GM12878 (cell line): ENCODE measurements at regions not wholly inside any gene's neighbourhood (a gene's known extent, or its start where the extent isn't known, plus 50 kb on each side); places are given as distances from the start of the nearest gene placed in this dataset.

Experiments used
- ATAC-seq: fragments of 200-7000 bp; cut with Tn5 transposase; 3 replicates; pipeline ENCODE4 v1.9.1; 2020; ENCODE audit warnings: mild to moderate bottlenecking, moderate library complexity
- BruUV-seq: library from RNA; stranded (reverse); fragments of 400-500 nt; replicated peaks from 2 replicates; lab custom pipeline; 2021; lab: Mats Ljungman, UMichigan
- CTCF ChIA-PET: fragments of 300-600 bp; sonication (Branson Sonifier 250); formaldehyde crosslinking; extraction: SDS; loops from one replicate; lab custom pipeline; 2021; ENCODE audit warnings: inconsistent platforms; lab: Yijun Ruan, JAX
- POLR2A ChIA-PET: fragments of 350-600 bp; formaldehyde crosslinking; extraction: SDS; loops from one replicate; lab custom pipeline; 2021; ENCODE audit warnings: inconsistent platforms; lab: Charles Lee
- RAD21 ChIA-PET: fragments of 300-600 bp; sonication (Branson Sonifier 250); formaldehyde crosslinking; loops from one replicate; lab custom pipeline; 2023; ENCODE audit warnings: antibody characterized with exemption; ENCODE audit not compliant: unreplicated experiment; lab: Charles Lee
- SMC1A ChIA-PET: fragments of 300-600 bp; sonication (Branson Sonifier 250); formaldehyde crosslinking; loops from one replicate; lab custom pipeline; 2023; ENCODE audit not compliant: unreplicated experiment, uncharacterized antibody; lab: Charles Lee
- DNase-seq: peaks from one replicate; pipeline ENCODE4 v3.0.0-alpha.2; 2011; ENCODE audit warnings: low read depth, low spot score
- FAIRE-seq: peaks from 3 replicates; lab custom pipeline; 2011; peaks lifted over from hg19 to GRCh38; lab: Jason Lieb, UNC
- H2AFZ ChIP-seq: 2 replicates; pipeline ENCODE4 v1.6.0; 2011; ENCODE audit warnings: low read depth, low read length, control low read depth; ENCODE audit not compliant: control insufficient read depth
- H3K27ac ChIP-seq: 2 replicates; pipeline ENCODE4 v1.5.1; 2011; ENCODE audit warnings: control low read depth; ENCODE audit not compliant: control insufficient read depth, insufficient read depth
- H3K27me3 ChIP-seq, 2 experiments: replicated peaks in 1 of 2; 2 replicates each; pipeline versions ENCODE4 v1.6.0 to v1.6.1; 2011; ENCODE audit warnings: low read length in 1 of 2; ENCODE audit not compliant: control insufficient read depth in 2 of 2, insufficient read depth in 2 of 2
- H3K36me3 ChIP-seq, 2 experiments: 2 replicates each; pipeline ENCODE4 v1.5.1; 2011; ENCODE audit warnings: low read length in 1 of 2; ENCODE audit not compliant: control insufficient read depth in 2 of 2, insufficient read depth in 2 of 2
- H3K4me1 ChIP-seq: 2 replicates; pipeline ENCODE4 v1.6.1; 2011; ENCODE audit warnings: mild to moderate bottlenecking, low read length, moderate library complexity, mixed read lengths; ENCODE audit not compliant: control insufficient read depth, insufficient read depth
- H3K4me2 ChIP-seq: 2 replicates; pipeline ENCODE4 v1.6.0; 2011; ENCODE audit warnings: control low read depth; ENCODE audit not compliant: control insufficient read depth, insufficient read depth
- H3K4me3 ChIP-seq: fragments of 200-600 bp; sonication (generic); 2 replicates; pipeline ENCODE4 v1.5.1; 2016
- H3K79me2 ChIP-seq: 2 replicates; pipeline ENCODE4 v1.6.0; 2011; ENCODE audit warnings: low read length; ENCODE audit not compliant: control insufficient read depth, insufficient read depth
- H3K9ac ChIP-seq: 2 replicates; pipeline ENCODE4 v1.8.0; 2011; ENCODE audit warnings: low read length, control low read depth, mixed read lengths; ENCODE audit not compliant: control insufficient read depth, insufficient read depth
- H3K9me3 ChIP-seq: replicated peaks from 3 replicates; pipeline ENCODE4 v1.5.1; 2011; ENCODE audit warnings: mild to moderate bottlenecking, low read length; ENCODE audit not compliant: control insufficient read depth, insufficient read depth
- H4K20me1 ChIP-seq: 2 replicates; pipeline ENCODE4 v1.6.0; 2011; ENCODE audit not compliant: control insufficient read depth, insufficient read depth
- ATF7 ChIP-seq: fragments of 450-650 bp; IDR thresholded peaks from 2 replicates; pipeline ENCODE4 v1.6.1; 2016; ENCODE audit warnings: low read depth, mild to moderate bottlenecking
- BMI1 ChIP-seq: fragments of 450-650 bp; IDR thresholded peaks from 2 replicates; pipeline ENCODE4 v1.6.1; 2016; ENCODE audit warnings: mild to moderate bottlenecking, moderate library complexity, borderline replicate concordance
- DPF2 ChIP-seq: fragments of 450-650 bp; IDR thresholded peaks from 2 replicates; pipeline ENCODE4 v1.6.1; 2017; ENCODE audit warnings: mild to moderate bottlenecking
- E2F8 ChIP-seq: fragments of 450-650 bp; IDR thresholded peaks from 2 replicates; pipeline ENCODE4 v1.6.1; 2018; ENCODE audit warnings: mild to moderate bottlenecking, low read depth, moderate library complexity; ENCODE audit not compliant: partially characterized antibody
- EED ChIP-seq: sonication (generic); IDR thresholded peaks from 2 replicates; pipeline ENCODE4 v1.6.1; 2016; ENCODE audit warnings: antibody characterized with exemption, low read depth
- HDAC2 ChIP-seq: fragments of 200-600 bp; sonication (generic); IDR thresholded peaks from 2 replicates; pipeline ENCODE4 v1.6.1; 2017
- IRF4 ChIP-seq: IDR thresholded peaks from 2 replicates; pipeline ENCODE4 v1.6.1; 2011; ENCODE audit warnings: low read depth, low read length
- KAT2A ChIP-seq: conservative IDR thresholded peaks from 2 replicates; pipeline ENCODE4 v1.6.1; 2011; ENCODE audit warnings: low read depth, low read length; ENCODE audit not compliant: control insufficient read depth
- MYC ChIP-seq: IDR thresholded peaks from 2 replicates; pipeline ENCODE4 v1.6.1; 2011; ENCODE audit warnings: mild to moderate bottlenecking, low read length, moderate library complexity, inconsistent platforms; ENCODE audit not compliant: insufficient read depth, insufficient replicate concordance, insufficient read length, severe bottlenecking
- NBN ChIP-seq: fragments of 450-650 bp; IDR thresholded peaks from 2 replicates; pipeline ENCODE4 v1.6.1; 2016
- PBX3 ChIP-seq: IDR thresholded peaks from 2 replicates; pipeline ENCODE4 v1.6.1; 2011; ENCODE audit warnings: mild to moderate bottlenecking, low read depth, low read length, moderate library complexity; ENCODE audit not compliant: insufficient replicate concordance
- PML ChIP-seq: IDR thresholded peaks from 2 replicates; pipeline ENCODE4 v1.6.1; 2012; ENCODE audit warnings: low read length, inconsistent platforms
- SMARCA5 ChIP-seq: fragments of 450-650 bp; IDR thresholded peaks from 2 replicates; pipeline ENCODE4 v1.6.1; 2017; ENCODE audit warnings: mild to moderate bottlenecking
- SREBF2 ChIP-seq: IDR thresholded peaks from 2 replicates; pipeline ENCODE4 v1.6.1; 2012; ENCODE audit warnings: mild to moderate bottlenecking, low read length
- ZNF592 ChIP-seq: fragments of 450-650 bp; IDR thresholded peaks from 2 replicates; pipeline ENCODE4 v1.6.1; 2017; ENCODE audit warnings: mild to moderate bottlenecking, moderate library complexity
- ZSCAN29 ChIP-seq: fragments of 450-650 bp; IDR thresholded peaks from 2 replicates; pipeline ENCODE4 v1.6.1; 2017; ENCODE audit warnings: mild to moderate bottlenecking, moderate library complexity
- WGBS: methylation state at CpG from one replicate; pipeline ENCODE4 v1.1.6; 2016; ENCODE audit warnings: low lambda C conversion rate; ENCODE audit not compliant: insufficient replicate concordance, insufficient coverage; ENCODE audit errors: missing lambda C conversion rate; 5-methylcytosine and 5-hydroxymethylcytosine counted together
- in situ Hi-C: fragments of 300-500 bp; cut with MboI; formaldehyde crosslinking; loops from 9 replicates; pipeline ENCODE4 v1.14.3; 2018; ENCODE audit warnings: mixed read lengths
- intact Hi-C: fragments of 100-400 bp; cut with micrococcal nuclease; formaldehyde crosslinking; loops from one replicate; pipeline ENCODE4 v1.14.2; 2022; ENCODE audit not compliant: unreplicated experiment
- TF ChIP-seq, protein P1 (sequence below): IDR thresholded peaks from 2 replicates; pipeline ENCODE4 v1.6.1; 2011; ENCODE audit warnings: borderline replicate concordance, low read depth, mild to moderate bottlenecking, moderate library complexity, mixed read lengths, low read length; ENCODE audit not compliant: insufficient read depth; ENCODE audit errors: extremely low read length

GRCh38 chr18:44424645-44425035 is 256.0 kb upstream of the SETBP1 start (continued):
- TF ChIP-seq PBX3 (no peak), IRF4 (no peak)

- ChIA-PET CTCF (no interaction called here), SMC1A (no interaction called here), RAD21 (no interaction called here), POLR2A (no interaction called here)
- H3K27ac ChIP-seq, result no peak overlapping the region
- H3K9me3 ChIP-seq, result no peaks in the 10 kb centered on the region
- no peak overlapping the region for H3K4me3 ChIP-seq
- 53% methylated on average over 2 of the region's 2 CpGs for WGBS
- H3K79me2 ChIP-seq, result no peaks in the 10 kb centered on the region
- no peak overlapping the region for H3K4me2 ChIP-seq
- no peak overlapping the region for H3K9ac ChIP-seq
- intact Hi-C loops, result no loop called here
- BruUV-seq, result no TSS peak
- no peak for DNase-seq
- no peaks in the 10 kb centered on the region for H3K36me3 ChIP-seq
- in situ Hi-C loops, result no loop called here
- H4K20me1 ChIP-seq, result no peaks in the 10 kb centered on the region
- H2AFZ ChIP-seq, result no peak overlapping the region
- ATAC-seq, result no peak
- H3K27me3 ChIP-seq, result no peaks in the 10 kb centered on the region
- no peak for FAIRE-seq
- no peaks in the 10 kb centered on the region for H3K4me1 ChIP-seq
- TF ChIP-seq ZSCAN29, result no peak
- TF ChIP-seq HDAC2, result no peak
- no peak for TF ChIP-seq KAT2A
- TF ChIP-seq, protein P1, sequence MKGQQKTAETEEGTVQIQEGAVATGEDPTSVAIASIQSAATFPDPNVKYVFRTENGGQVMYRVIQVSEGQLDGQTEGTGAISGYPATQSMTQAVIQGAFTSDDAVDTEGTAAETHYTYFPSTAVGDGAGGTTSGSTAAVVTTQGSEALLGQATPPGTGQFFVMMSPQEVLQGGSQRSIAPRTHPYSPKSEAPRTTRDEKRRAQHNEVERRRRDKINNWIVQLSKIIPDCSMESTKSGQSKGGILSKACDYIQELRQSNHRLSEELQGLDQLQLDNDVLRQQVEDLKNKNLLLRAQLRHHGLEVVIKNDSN, result no peak
- TF ChIP-seq NBN, result no peak
- TF ChIP-seq EED, result no peak
- TF ChIP-seq ATF7, result no peak
- no peak for TF ChIP-seq E2F8
- TF ChIP-seq ZNF592, result no peak
- TF ChIP-seq MYC, result no peak
- no peak for TF ChIP-seq BMI1
- no peak for TF ChIP-seq DPF2
- no peak for TF ChIP-seq SREBF2
- no peak for TF ChIP-seq SMARCA5
- TF ChIP-seq PML, result no peak
These were observed 255.5 kb upstream of the SETBP1 start for GRCh38 chr18:44425161-44425560.
